ENCODE measurements at regions not wholly inside any gene's neighbourhood (a gene's known extent, or its start where the extent isn't known, plus 50 kb on each side); places are given as distances from the start of the nearest gene placed in this dataset.

- Histone ChIP-seq H3K4me3 (ENCODE audit: low read depth, low read length, poor library complexity, severe bottlenecking) (no peak overlapping the region), H3F3A (ENCODE audit: insufficient read depth, low read length) (no peaks in the 10 kb centered on the region), H3K4me1 (ENCODE audit: insufficient read depth, low read length, severe bottlenecking) (no peaks in the 10 kb centered on the region), H3K79me2 (ENCODE audit: insufficient read depth, low read length) (no peaks in the 10 kb centered on the region), H3K27ac (ENCODE audit: low read depth, low read length, poor library complexity, severe bottlenecking) (no peak overlapping the region), H3K36me3 (ENCODE audit: insufficient read depth, low read length) (no peaks in the 10 kb centered on the region), H3K9me2 (ENCODE audit: low read depth, low read length) (no peaks in the 10 kb centered on the region), H4K20me1 (ENCODE audit: insufficient read depth, low read length) (no peaks in the 10 kb centered on the region), H3K9me3 (ENCODE audit: low read length) (no peaks in the 10 kb centered on the region), H3K27me3 (ENCODE audit: insufficient read depth, low read length) (no peaks in the 10 kb centered on the region), H2AFZ (ENCODE audit: low read length) (no peak overlapping the region), H3K9ac (ENCODE audit: low read length) (no peak overlapping the region), H3K4me2 (ENCODE audit: low read length) (no peak overlapping the region)
- TF ChIP-seq EZH2 (IDR thresholded peaks at IDR 0.05; ENCODE audit: borderline replicate concordance, low read length) (no peak), CTCF (IDR thresholded peaks at IDR 0.05; ENCODE audit: low read length) (no peak)
Measured at GRCh38 chr12:125981610-125982253, 916.5 kb downstream of the AACS start.

GRCh38 chr12:125983094-125983783 lies 918.0 kb downstream of the AACS start:
- Histone ChIP-seq H3K27me3 (ENCODE audit: insufficient read depth, low read length) (no peaks in the 10 kb centered on the region), H3K27ac (ENCODE audit: low read depth, low read length, poor library complexity, severe bottlenecking) (no peak overlapping the region), H3K9me3 (ENCODE audit: low read length) (no peaks in the 10 kb centered on the region), H3K9me2 (ENCODE audit: low read depth, low read length) (no peaks in the 10 kb centered on the region), H3F3A (ENCODE audit: insufficient read depth, low read length) (no peaks in the 10 kb centered on the region), H4K20me1 (ENCODE audit: insufficient read depth, low read length) (no peaks in the 10 kb centered on the region), H3K79me2 (ENCODE audit: insufficient read depth, low read length) (no peaks in the 10 kb centered on the region), H3K4me3 (ENCODE audit: low read depth, low read length, poor library complexity, severe bottlenecking) (no peak overlapping the region), H3K4me1 (ENCODE audit: insufficient read depth, low read length, severe bottlenecking) (no peaks in the 10 kb centered on the region), H3K4me2 (ENCODE audit: low read length) (no peak overlapping the region), H3K9ac (ENCODE audit: low read length) (no peak overlapping the region), H3K36me3 (ENCODE audit: insufficient read depth, low read length) (no peaks in the 10 kb centered on the region), H2AFZ (ENCODE audit: low read length) (no peak overlapping the region)
- no peak for TF ChIP-seq EZH2 (IDR thresholded peaks at IDR 0.05; ENCODE audit: borderline replicate concordance, low read length)
- TF ChIP-seq CTCF (IDR thresholded peaks at IDR 0.05; ENCODE audit: low read length) = no peak

GRCh38 chr12:125983784-125984500 lies 918.7 kb downstream of the AACS start:
- H2AFZ ChIP-seq (ENCODE audit: low read length) = no peak overlapping the region
- H3K27ac ChIP-seq (ENCODE audit: low read depth, low read length, poor library complexity, severe bottlenecking) = no peak overlapping the region
- H4K20me1 ChIP-seq (ENCODE audit: insufficient read depth, low read length) = no peaks in the 10 kb centered on the region
- no peaks in the 10 kb centered on the region for H3K9me3 ChIP-seq (ENCODE audit: low read length)
- no peaks in the 10 kb centered on the region for H3F3A ChIP-seq (ENCODE audit: insufficient read depth, low read length)
- H3K9me2 ChIP-seq (ENCODE audit: low read depth, low read length) = no peaks in the 10 kb centered on the region
- no peaks in the 10 kb centered on the region for H3K79me2 ChIP-seq (ENCODE audit: insufficient read depth, low read length)
- H3K9ac ChIP-seq (ENCODE audit: low read length) = no peak overlapping the region
- no peak overlapping the region for H3K4me3 ChIP-seq (ENCODE audit: low read depth, low read length, poor library complexity, severe bottlenecking)
- TF ChIP-seq EZH2 (IDR thresholded peaks at IDR 0.05; ENCODE audit: borderline replicate concordance, low read length) (no peak), CTCF (IDR thresholded peaks at IDR 0.05; ENCODE audit: low read length) (no peak)
- no peaks in the 10 kb centered on the region for H3K4me1 ChIP-seq (ENCODE audit: insufficient read depth, low read length, severe bottlenecking)
- no peaks in the 10 kb centered on the region for H3K36me3 ChIP-seq (ENCODE audit: insufficient read depth, low read length)
- no peak overlapping the region for H3K4me2 ChIP-seq (ENCODE audit: low read length)
- H3K27me3 ChIP-seq (ENCODE audit: insufficient read depth, low read length) = no peaks in the 10 kb centered on the region
